NCI-H2107 treated with DMSO at 0.1 percent for 48 hours (cell line): ENCODE measurements at regions not wholly inside any gene's neighbourhood (a gene's known extent, or its start where the extent isn't known, plus 50 kb on each side); places are given as distances from the start of the nearest gene placed in this dataset.

Source experiments
- DNase-seq: peaks from one replicate; lab custom pipeline; 2025; ENCODE audit not compliant: unreplicated experiment; lab: John Stamatoyannopoulos, UW

GRCh38 chr21:27841084-27841672 lies 874.3 kb upstream of the ADAMTS5 start:
- no peak for DNase-seq

GRCh38 chr21:27840262-27840661 lies 873.4 kb upstream of the ADAMTS5 start:
- DNase-seq, result no peak

- DNase-seq, result no peak
Observed at GRCh38 chr21:27839512-27840115, 872.7 kb upstream of the ADAMTS5 start.

- no peak for DNase-seq
Observed at GRCh38 chr21:27838573-27838972, 871.7 kb upstream of the ADAMTS5 start.

- DNase-seq, result no peak
Observed at GRCh38 chr21:27837936-27838335, 871.0 kb upstream of the ADAMTS5 start.

- DNase-seq, result no peak
Observed at GRCh38 chr21:27833298-27833697, 866.4 kb upstream of the ADAMTS5 start.

DNA sequence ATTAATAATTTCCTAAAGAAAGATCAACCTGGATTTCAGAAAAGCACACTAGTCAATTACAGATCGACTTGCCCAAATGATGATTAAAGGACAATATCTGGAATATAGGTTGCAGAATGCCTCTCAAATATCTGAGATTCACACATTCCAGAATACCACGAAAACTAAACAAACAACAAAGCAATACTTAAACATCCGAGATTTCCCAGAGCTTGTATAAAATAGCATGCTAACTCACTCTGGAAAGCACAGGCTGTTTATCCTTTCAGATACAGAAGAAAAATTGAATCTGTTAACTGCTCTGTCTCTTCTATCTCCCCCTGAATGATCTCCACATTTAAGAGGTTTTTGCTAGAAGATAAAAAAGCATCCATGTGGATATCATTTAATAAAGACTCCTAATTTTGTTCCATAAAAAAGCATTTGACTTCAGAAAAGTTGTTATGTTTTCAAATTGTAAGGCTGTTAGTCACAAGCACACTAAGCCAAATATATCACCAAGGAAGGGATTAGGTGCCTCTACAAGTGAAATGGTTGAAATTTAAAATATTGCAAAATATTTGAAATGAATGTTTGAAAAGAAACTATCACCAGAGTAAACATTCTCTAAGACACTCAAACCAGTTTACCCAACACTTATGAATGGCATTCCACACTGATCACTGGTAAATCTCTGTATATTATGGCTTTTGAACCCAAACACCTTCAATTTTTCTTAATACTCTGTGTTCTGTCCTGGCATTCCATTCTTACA lies 865.1 kb upstream of the ADAMTS5 start:
- DNase-seq, result no peak

DNA sequence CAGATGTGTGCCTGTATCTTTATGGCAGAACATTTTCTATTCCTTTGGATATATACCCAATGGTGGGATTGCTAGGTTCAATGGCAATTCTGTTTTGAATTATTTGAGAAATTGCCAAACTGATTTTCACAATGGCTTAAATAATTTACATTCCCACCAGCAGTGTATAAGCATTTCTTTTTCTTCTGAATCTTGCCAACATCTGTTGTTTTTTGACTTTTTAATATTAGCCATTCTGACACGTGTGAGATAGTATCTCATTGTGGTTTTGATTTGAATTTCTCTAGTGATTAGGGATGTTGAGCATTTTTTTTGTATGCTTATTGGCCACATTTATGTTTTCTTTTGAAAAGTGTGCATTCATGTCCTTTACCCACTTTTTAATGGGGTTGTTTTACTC lies 864.3 kb upstream of the ADAMTS5 start:
- DNase-seq, result no peak

GRCh38 chr21:27827972-27828371 lies 861.1 kb upstream of the ADAMTS5 start:
- no peak for DNase-seq

DNA sequence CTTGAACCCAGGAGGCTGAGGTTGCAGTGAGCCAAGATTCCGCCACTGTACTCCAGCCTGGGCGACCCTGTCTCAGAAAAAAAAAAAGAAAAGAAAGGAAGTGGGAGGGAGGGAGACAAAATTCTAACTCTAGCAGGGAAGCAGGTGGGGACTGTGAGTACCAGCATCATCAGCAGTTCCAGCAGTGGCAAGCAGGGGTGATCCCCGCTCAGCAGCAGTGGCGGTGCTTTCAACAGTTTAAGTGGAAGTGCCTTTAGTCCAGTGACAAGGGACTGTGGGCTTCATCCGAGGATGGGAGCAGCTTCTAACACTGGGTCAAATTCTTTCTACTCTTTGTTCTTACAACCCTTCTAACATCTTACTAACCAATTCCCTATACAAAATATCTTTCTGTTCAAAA lies 858.1 kb upstream of the ADAMTS5 start:
- no peak for DNase-seq

GRCh38 chr21:27823652-27824201 lies 856.8 kb upstream of the ADAMTS5 start:
- DNase-seq, result no peak

DNA sequence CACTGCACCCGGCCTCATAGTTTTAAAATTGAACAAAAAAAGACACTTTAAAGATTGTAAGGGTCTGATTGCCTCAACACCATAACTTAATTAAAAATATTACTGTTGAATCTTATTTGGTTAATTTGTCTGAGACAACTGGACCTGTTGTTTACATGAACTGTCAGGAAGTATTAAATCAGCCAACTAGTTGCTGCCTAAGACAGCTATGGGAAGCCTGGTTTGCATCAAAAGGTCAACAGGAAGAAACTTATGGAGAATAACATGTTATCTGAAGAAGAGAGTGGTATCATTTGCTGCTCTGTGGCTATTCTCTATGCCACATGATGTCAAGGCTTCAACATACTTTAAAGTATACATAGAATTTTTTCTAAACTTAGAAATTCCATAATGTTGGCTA lies 853.5 kb upstream of the ADAMTS5 start:
- DNase-seq, result no peak

DNA sequence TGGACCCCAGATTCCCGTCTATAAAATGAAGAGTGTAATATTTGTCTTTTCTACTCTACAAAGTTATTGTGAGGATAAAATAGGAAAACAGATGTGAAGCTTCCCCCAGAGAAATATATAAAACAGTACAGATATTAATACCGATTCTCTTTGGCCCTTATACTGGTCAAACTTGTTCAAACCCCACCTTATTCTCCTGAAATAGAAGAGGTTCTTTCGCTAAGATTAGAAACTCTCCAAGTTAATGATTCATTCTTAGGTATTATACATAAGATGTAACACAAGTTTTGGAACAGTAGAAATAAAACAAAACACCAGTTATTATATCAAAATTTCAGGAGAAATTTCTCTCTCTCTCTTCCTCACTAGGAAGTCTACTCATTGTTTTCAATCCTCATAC lies 852.4 kb upstream of the ADAMTS5 start:
- no peak for DNase-seq

- no peak for DNase-seq
Observed at GRCh38 chr21:27818847-27819246, 852.0 kb upstream of the ADAMTS5 start.

GRCh38 chr21:27817902-27818623 lies 851.2 kb upstream of the ADAMTS5 start:
- DNase-seq, result no peak

DNA sequence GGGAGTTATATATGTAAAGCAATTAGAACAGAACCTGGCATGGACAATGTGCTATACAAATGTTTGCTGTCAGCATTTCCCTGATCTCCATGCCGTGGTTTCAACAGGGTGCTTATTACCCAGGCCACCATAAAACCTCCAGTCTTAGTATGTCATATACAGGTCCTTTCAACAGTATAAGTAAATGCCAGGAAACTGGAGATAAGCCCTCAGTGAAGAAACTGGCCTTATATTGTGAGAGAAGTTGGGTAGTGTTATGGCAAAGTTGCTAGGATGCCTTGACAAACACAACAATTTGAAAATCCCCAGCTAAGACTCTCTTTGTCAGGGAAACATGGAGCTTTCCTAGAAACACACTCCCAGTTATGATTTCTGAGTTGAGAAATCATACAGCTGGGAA lies 850.2 kb upstream of the ADAMTS5 start:
- DNase-seq, result no peak

GRCh38 chr21:27816301-27816700 lies 849.4 kb upstream of the ADAMTS5 start:
- DNase-seq, result no peak

GRCh38 chr21:27814226-27814625 lies 847.3 kb upstream of the ADAMTS5 start:
- no peak for DNase-seq

DNA sequence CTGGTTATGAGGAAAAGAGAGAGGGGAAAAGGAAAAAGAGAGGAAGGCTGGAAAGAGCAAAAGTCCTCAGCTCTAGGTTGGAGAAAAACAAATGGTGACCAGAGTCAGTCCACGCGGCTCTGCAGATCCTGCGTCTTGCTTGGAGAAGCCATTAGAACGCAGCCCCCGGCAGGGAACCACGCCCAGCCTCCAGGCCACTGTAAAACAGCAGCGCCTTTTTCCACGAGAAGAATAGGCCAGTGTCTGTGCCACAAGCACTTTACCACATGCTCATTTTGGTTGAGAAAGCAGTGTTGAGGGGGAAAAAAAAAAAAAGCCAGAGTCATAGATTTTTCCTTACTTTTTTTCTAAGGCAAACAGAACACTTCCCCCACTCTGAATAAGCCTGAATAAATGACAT lies 846.9 kb upstream of the ADAMTS5 start:
- DNase-seq, result no peak

- DNase-seq, result no peak
Observed at GRCh38 chr21:27813344-27813743, 846.5 kb upstream of the ADAMTS5 start.

- no peak for DNase-seq
Observed at GRCh38 chr21:27812279-27812678, 845.4 kb upstream of the ADAMTS5 start.

GRCh38 chr21:27808923-27809322 lies 842.0 kb upstream of the ADAMTS5 start:
- DNase-seq, result no peak
